ENCODE measurements at regions not wholly inside any gene's neighbourhood (a gene's known extent, or its start where the extent isn't known, plus 50 kb on each side); places are given as distances from the start of the nearest gene placed in this dataset.

DNA sequence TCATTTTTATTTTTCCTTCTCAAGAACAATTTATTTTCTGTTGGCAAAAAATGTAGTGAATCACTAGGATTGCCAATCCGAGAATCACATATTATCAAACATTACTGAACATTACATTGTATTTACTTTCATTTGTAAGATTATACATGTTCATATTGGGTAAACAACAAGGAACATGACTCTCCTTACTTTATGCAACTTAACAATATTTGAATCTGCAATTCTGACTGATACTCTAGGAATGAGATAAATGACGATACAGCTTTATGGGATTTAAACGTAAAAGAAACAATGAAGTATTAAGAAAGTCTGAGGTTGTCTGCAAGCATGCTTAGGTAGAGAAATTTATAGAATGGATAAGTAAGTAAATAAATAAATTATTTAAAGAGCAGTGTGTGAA is 2302.9 kb downstream of the MAT2B start:
- TF ChIP-seq, protein P1, sequence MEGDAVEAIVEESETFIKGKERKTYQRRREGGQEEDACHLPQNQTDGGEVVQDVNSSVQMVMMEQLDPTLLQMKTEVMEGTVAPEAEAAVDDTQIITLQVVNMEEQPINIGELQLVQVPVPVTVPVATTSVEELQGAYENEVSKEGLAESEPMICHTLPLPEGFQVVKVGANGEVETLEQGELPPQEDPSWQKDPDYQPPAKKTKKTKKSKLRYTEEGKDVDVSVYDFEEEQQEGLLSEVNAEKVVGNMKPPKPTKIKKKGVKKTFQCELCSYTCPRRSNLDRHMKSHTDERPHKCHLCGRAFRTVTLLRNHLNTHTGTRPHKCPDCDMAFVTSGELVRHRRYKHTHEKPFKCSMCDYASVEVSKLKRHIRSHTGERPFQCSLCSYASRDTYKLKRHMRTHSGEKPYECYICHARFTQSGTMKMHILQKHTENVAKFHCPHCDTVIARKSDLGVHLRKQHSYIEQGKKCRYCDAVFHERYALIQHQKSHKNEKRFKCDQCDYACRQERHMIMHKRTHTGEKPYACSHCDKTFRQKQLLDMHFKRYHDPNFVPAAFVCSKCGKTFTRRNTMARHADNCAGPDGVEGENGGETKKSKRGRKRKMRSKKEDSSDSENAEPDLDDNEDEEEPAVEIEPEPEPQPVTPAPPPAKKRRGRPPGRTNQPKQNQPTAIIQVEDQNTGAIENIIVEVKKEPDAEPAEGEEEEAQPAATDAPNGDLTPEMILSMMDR (IDR thresholded peaks at IDR 0.05 in 8 of 11, conservative IDR thresholded peaks at IDR 0.05 in 3 of 11), result no peak
- TF ChIP-seq POLR2AphosphoS5 (IDR thresholded peaks at IDR 0.05), result no peak
